ENCODE measurements at regions not wholly inside any gene's neighbourhood (a gene's known extent, or its start where the extent isn't known, plus 50 kb on each side); places are given as distances from the start of the nearest gene placed in this dataset.

DNA sequence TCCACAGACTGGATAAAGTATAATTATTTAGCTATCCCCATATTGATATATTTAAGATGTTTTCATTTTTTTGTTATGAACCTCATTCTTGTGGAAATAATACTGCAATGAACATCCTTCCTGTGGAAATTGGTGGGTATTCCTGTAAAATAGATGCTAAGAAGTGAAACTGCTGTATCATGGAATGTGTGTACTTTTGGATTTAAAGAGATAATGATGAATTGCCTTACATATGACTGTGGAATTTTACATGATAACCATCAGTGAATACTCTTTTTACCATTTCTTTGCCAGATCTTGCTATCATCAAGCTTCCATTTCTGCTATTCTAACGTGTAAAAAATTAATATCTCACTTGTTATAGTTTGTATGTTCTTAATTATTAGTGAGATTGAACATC, 847.9 kb downstream of the EFNA5 start:
- no peak overlapping the region for H2BK120ac ChIP-seq (ENCODE audit: low read depth, low read length)
- H2BK5ac ChIP-seq (ENCODE audit: low read length) = no peak overlapping the region
- H3K27me3 ChIP-seq (ENCODE audit: insufficient read depth, low read length, poor library complexity) = no peaks in the 10 kb centered on the region
- no peak overlapping the region for H4K5ac ChIP-seq (ENCODE audit: low read length)
- H2AK5ac ChIP-seq (ENCODE audit: low read length) = no peak overlapping the region
- no peaks in the 10 kb centered on the region for H3K36me3 ChIP-seq (ENCODE audit: control insufficient read depth, insufficient read depth, low read length)
- H3K4ac ChIP-seq (ENCODE audit: low read depth, low read length) = no peak overlapping the region
- H3K4me2 ChIP-seq (ENCODE audit: low read length) = no peak overlapping the region
- H3K18ac ChIP-seq (ENCODE audit: low read length) = no peak overlapping the region
- no peak overlapping the region for H4K8ac ChIP-seq (ENCODE audit: low read depth, low read length)
- no peaks in the 10 kb centered on the region for H3K4me1 ChIP-seq (ENCODE audit: control insufficient read depth, low read depth, low read length)
- H3K56ac ChIP-seq (ENCODE audit: low read length) = no peak overlapping the region
- no peaks in the 10 kb centered on the region for H3K79me1 ChIP-seq (ENCODE audit: low read length)
- H3K4me3 ChIP-seq (ENCODE audit: low read length) = no peak overlapping the region
- H3K23ac ChIP-seq (ENCODE audit: low read length) = no peak overlapping the region
- DNase-seq = no peak
- no peak overlapping the region for H3K27ac ChIP-seq (ENCODE audit: low read depth, low read length)
- no peaks in the 10 kb centered on the region for H3K79me2 ChIP-seq (ENCODE audit: control insufficient read depth, insufficient read depth, low read length)
- H2BK15ac ChIP-seq (replicated peaks; ENCODE audit: low read depth) = no peak overlapping the region
- WGBS (ENCODE audit: extremely low coverage, insufficient coverage, low lambda C conversion rate) = no CpG with 5 or more reads among the region's 1 CpG
- no peak overlapping the region for H3K9ac ChIP-seq (ENCODE audit: low read length)

DNA sequence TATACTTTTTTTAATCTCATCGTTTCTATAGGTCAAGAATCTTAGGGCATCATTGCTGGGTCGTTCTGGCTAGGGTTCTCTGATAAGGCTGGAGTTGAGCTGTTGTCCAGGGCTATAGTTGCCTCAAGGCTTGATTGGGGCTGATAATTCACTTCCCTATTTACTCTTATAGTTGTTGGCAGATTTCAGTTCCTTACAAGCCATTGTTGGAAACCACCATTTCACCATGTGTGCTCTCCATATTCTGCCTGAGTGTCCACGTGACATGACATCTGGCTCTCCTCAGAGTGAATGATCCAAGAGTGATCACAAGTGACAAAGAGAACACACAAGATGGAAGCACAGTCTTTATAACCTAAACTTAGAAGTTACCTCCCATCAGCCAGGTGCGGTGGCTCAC, 852.2 kb downstream of the EFNA5 start:
- Histone ChIP-seq H3K79me1 (ENCODE audit: low read length) (no peaks in the 10 kb centered on the region), H3K9ac (ENCODE audit: low read length) (no peak overlapping the region), H3K79me2 (ENCODE audit: control insufficient read depth, insufficient read depth, low read length) (no peaks in the 10 kb centered on the region), H3K23ac (ENCODE audit: low read length) (no peak overlapping the region), H2BK5ac (ENCODE audit: low read length) (no peak overlapping the region), H2BK15ac (replicated peaks; ENCODE audit: low read depth) (no peak overlapping the region), H2BK120ac (ENCODE audit: low read depth, low read length) (no peak overlapping the region), H3K4ac (ENCODE audit: low read depth, low read length) (no peak overlapping the region), H3K36me3 (ENCODE audit: control insufficient read depth, insufficient read depth, low read length) (no peaks in the 10 kb centered on the region), H3K4me3 (ENCODE audit: low read length) (no peak overlapping the region), H3K4me1 (ENCODE audit: control insufficient read depth, low read depth, low read length) (no peaks in the 10 kb centered on the region), H3K4me2 (ENCODE audit: low read length) (no peak overlapping the region), H4K5ac (ENCODE audit: low read length) (no peak overlapping the region), H3K27ac (ENCODE audit: low read depth, low read length) (no peak overlapping the region), H3K27me3 (ENCODE audit: insufficient read depth, low read length, poor library complexity) (no peaks in the 10 kb centered on the region), H3K56ac (ENCODE audit: low read length) (no peak overlapping the region), H3K18ac (ENCODE audit: low read length) (no peak overlapping the region), H2AK5ac (ENCODE audit: low read length) (no peak overlapping the region), H4K8ac (ENCODE audit: low read depth, low read length) (no peak overlapping the region)
- WGBS (ENCODE audit: extremely low coverage, insufficient coverage, low lambda C conversion rate) = no CpG with 5 or more reads among the region's 4 CpGs
- DNase-seq = no peak

DNA sequence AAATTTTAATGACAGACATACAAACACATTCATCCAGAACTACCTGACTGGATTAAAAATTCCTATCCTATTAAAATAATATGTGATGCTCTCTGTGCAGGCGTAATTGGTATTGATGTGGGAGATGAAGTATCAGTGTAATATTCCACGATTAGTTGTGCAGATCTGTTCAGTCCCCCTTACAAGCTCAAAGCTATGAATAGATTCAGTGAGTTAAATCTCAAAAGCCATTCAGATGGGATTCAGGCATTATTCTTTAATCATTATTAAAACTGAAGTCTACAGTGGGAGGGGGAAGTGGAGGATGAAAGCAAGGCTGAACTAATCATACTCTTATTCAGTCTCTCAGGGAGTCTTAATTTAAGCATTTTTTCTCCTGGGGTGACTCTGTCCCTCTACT, 855.8 kb downstream of the EFNA5 start:
- Histone ChIP-seq H2BK15ac (replicated peaks; ENCODE audit: low read depth) (no peak overlapping the region), H4K8ac (ENCODE audit: low read depth, low read length) (no peak overlapping the region), H3K79me2 (ENCODE audit: control insufficient read depth, insufficient read depth, low read length) (no peaks in the 10 kb centered on the region), H3K18ac (ENCODE audit: low read length) (no peak overlapping the region), H3K27ac (ENCODE audit: low read depth, low read length) (no peak overlapping the region), H4K5ac (ENCODE audit: low read length) (no peak overlapping the region), H2AK5ac (ENCODE audit: low read length) (no peak overlapping the region), H3K36me3 (ENCODE audit: control insufficient read depth, insufficient read depth, low read length) (no peaks in the 10 kb centered on the region), H3K4me2 (ENCODE audit: low read length) (no peak overlapping the region), H3K27me3 (ENCODE audit: insufficient read depth, low read length, poor library complexity) (no peaks in the 10 kb centered on the region), H3K9ac (ENCODE audit: low read length) (no peak overlapping the region), H3K4me3 (ENCODE audit: low read length) (no peak overlapping the region), H3K56ac (ENCODE audit: low read length) (no peak overlapping the region), H3K79me1 (ENCODE audit: low read length) (no peaks in the 10 kb centered on the region), H3K4me1 (ENCODE audit: control insufficient read depth, low read depth, low read length) (no peaks in the 10 kb centered on the region), H3K23ac (ENCODE audit: low read length) (no peak overlapping the region), H2BK120ac (ENCODE audit: low read depth, low read length) (no peak overlapping the region), H2BK5ac (ENCODE audit: low read length) (no peak overlapping the region), H3K4ac (ENCODE audit: low read depth, low read length) (no peak overlapping the region)
- DNase-seq = no peak
- WGBS (ENCODE audit: extremely low coverage, insufficient coverage, low lambda C conversion rate) = no CpG with 5 or more reads among the region's 2 CpGs

DNA sequence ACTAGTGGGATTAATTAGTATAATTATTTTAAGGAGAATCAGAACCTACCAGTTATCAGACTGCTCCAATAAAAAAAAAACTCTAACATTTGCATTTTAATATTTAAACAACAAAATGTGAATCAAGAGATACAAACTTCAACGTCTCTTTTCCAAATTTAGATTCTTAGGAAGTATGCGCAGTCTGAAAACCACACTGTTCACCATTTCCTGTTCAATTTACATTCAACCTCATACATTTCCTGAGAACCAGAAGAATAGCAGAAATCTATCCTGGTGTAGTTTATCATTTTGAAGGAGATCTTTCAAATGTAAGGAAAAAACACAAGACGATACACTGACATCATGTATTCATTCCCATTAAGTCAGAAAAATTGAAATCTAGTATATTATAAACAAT, 869.2 kb downstream of the EFNA5 start:
- no peak overlapping the region for H3K4me3 ChIP-seq (ENCODE audit: low read length)
- H3K56ac ChIP-seq (ENCODE audit: low read length) = no peak overlapping the region
- H2BK120ac ChIP-seq (ENCODE audit: low read depth, low read length) = no peak overlapping the region
- no peaks in the 10 kb centered on the region for H3K79me2 ChIP-seq (ENCODE audit: control insufficient read depth, insufficient read depth, low read length)
- no peak overlapping the region for H3K18ac ChIP-seq (ENCODE audit: low read length)
- no peak overlapping the region for H3K4me2 ChIP-seq (ENCODE audit: low read length)
- H3K27ac ChIP-seq (ENCODE audit: low read depth, low read length) = no peak overlapping the region
- no peak overlapping the region for H2BK5ac ChIP-seq (ENCODE audit: low read length)
- no peaks in the 10 kb centered on the region for H3K4me1 ChIP-seq (ENCODE audit: control insufficient read depth, low read depth, low read length)
- H3K9ac ChIP-seq (ENCODE audit: low read length) = no peak overlapping the region
- no peak for DNase-seq
- WGBS (ENCODE audit: extremely low coverage, insufficient coverage, low lambda C conversion rate) = no CpG with 5 or more reads among the region's 3 CpGs
- no peaks in the 10 kb centered on the region for H3K36me3 ChIP-seq (ENCODE audit: control insufficient read depth, insufficient read depth, low read length)
- no peaks in the 10 kb centered on the region for H3K79me1 ChIP-seq (ENCODE audit: low read length)
- no peak overlapping the region for H3K23ac ChIP-seq (ENCODE audit: low read length)
- no peak overlapping the region for H3K4ac ChIP-seq (ENCODE audit: low read depth, low read length)
- H3K27me3 ChIP-seq (ENCODE audit: insufficient read depth, low read length, poor library complexity) = no peaks in the 10 kb centered on the region
- no peak overlapping the region for H2BK15ac ChIP-seq (replicated peaks; ENCODE audit: low read depth)
- no peak overlapping the region for H4K5ac ChIP-seq (ENCODE audit: low read length)
- no peak overlapping the region for H4K8ac ChIP-seq (ENCODE audit: low read depth, low read length)
- no peak overlapping the region for H2AK5ac ChIP-seq (ENCODE audit: low read length)

GRCh38 chr5:106797996-106798395, 872.7 kb downstream of the EFNA5 start:
- H3K4me3 ChIP-seq (ENCODE audit: low read length) = no peak overlapping the region
- H2BK15ac ChIP-seq (replicated peaks; ENCODE audit: low read depth) = no peak overlapping the region
- DNase-seq = peak; percentile 56
- no peaks in the 10 kb centered on the region for H3K79me2 ChIP-seq (ENCODE audit: control insufficient read depth, insufficient read depth, low read length)
- no peak overlapping the region for H2AK5ac ChIP-seq (ENCODE audit: low read length)
- no CpG with 5 or more reads among the region's 3 CpGs for WGBS (ENCODE audit: extremely low coverage, insufficient coverage, low lambda C conversion rate)
- H4K5ac ChIP-seq (ENCODE audit: low read length) = no peak overlapping the region
- H3K18ac ChIP-seq (ENCODE audit: low read length) = no peak overlapping the region
- no peak overlapping the region for H3K23ac ChIP-seq (ENCODE audit: low read length)
- no peak overlapping the region for H3K27ac ChIP-seq (ENCODE audit: low read depth, low read length)
- no peak overlapping the region for H3K9ac ChIP-seq (ENCODE audit: low read length)
- H3K4ac ChIP-seq (ENCODE audit: low read depth, low read length) = no peak overlapping the region
- H3K27me3 ChIP-seq (ENCODE audit: insufficient read depth, low read length, poor library complexity) = no peaks in the 10 kb centered on the region
- H3K36me3 ChIP-seq (ENCODE audit: control insufficient read depth, insufficient read depth, low read length) = no peaks in the 10 kb centered on the region
- no peak overlapping the region for H3K4me2 ChIP-seq (ENCODE audit: low read length)
- H2BK5ac ChIP-seq (ENCODE audit: low read length) = no peak overlapping the region
- H3K56ac ChIP-seq (ENCODE audit: low read length) = no peak overlapping the region
- H2BK120ac ChIP-seq (ENCODE audit: low read depth, low read length) = no peak overlapping the region
- H3K79me1 ChIP-seq (ENCODE audit: low read length) = no peaks in the 10 kb centered on the region
- no peak overlapping the region for H4K8ac ChIP-seq (ENCODE audit: low read depth, low read length)
- no peaks in the 10 kb centered on the region for H3K4me1 ChIP-seq (ENCODE audit: control insufficient read depth, low read depth, low read length)

GRCh38 chr5:106796081-106796480, 874.7 kb downstream of the EFNA5 start:
- no peak overlapping the region for H3K27ac ChIP-seq (ENCODE audit: low read depth, low read length)
- no peaks in the 10 kb centered on the region for H3K36me3 ChIP-seq (ENCODE audit: control insufficient read depth, insufficient read depth, low read length)
- no peak overlapping the region for H4K8ac ChIP-seq (ENCODE audit: low read depth, low read length)
- no peak overlapping the region for H2BK5ac ChIP-seq (ENCODE audit: low read length)
- H3K56ac ChIP-seq (ENCODE audit: low read length) = no peak overlapping the region
- no peak overlapping the region for H3K23ac ChIP-seq (ENCODE audit: low read length)
- no peak overlapping the region for H2AK5ac ChIP-seq (ENCODE audit: low read length)
- no peak overlapping the region for H3K4me2 ChIP-seq (ENCODE audit: low read length)
- H3K9ac ChIP-seq (ENCODE audit: low read length) = no peak overlapping the region
- no peaks in the 10 kb centered on the region for H3K27me3 ChIP-seq (ENCODE audit: insufficient read depth, low read length, poor library complexity)
- WGBS (ENCODE audit: extremely low coverage, insufficient coverage, low lambda C conversion rate) = no CpG with 5 or more reads among the region's 3 CpGs
- no peaks in the 10 kb centered on the region for H3K79me2 ChIP-seq (ENCODE audit: control insufficient read depth, insufficient read depth, low read length)
- H3K18ac ChIP-seq (ENCODE audit: low read length) = no peak overlapping the region
- H3K4me1 ChIP-seq (ENCODE audit: control insufficient read depth, low read depth, low read length) = no peaks in the 10 kb centered on the region
- H4K5ac ChIP-seq (ENCODE audit: low read length) = no peak overlapping the region
- no peaks in the 10 kb centered on the region for H3K79me1 ChIP-seq (ENCODE audit: low read length)
- H2BK120ac ChIP-seq (ENCODE audit: low read depth, low read length) = no peak overlapping the region
- no peak overlapping the region for H2BK15ac ChIP-seq (replicated peaks; ENCODE audit: low read depth)
- no peak overlapping the region for H3K4ac ChIP-seq (ENCODE audit: low read depth, low read length)
- no peak for DNase-seq
- no peak overlapping the region for H3K4me3 ChIP-seq (ENCODE audit: low read length)
